Type B pancreatic cell (in vitro differentiated cells): ENCODE measurements at regions not wholly inside any gene's neighbourhood (a gene's known extent, or its start where the extent isn't known, plus 50 kb on each side); places are given as distances from the start of the nearest gene placed in this dataset.

Source experiments
- DNase-seq: peaks from one replicate; pipeline ENCODE4 v3.0.0; 2021; ENCODE audit warnings: mixed read lengths; ENCODE audit not compliant: unreplicated experiment; ENCODE audit errors: extremely low spot score
- H3K27ac Mint-ChIP-seq: 2 replicates; pipeline ENCODE4 v1.8.0; 2021; ENCODE audit warnings: mild to moderate bottlenecking, mixed read lengths
- H3K27me3 Mint-ChIP-seq: 2 replicates; pipeline ENCODE4 v1.8.0; 2021; ENCODE audit warnings: mixed read lengths
- H3K36me3 Mint-ChIP-seq: 2 replicates; pipeline ENCODE4 v1.8.0; 2021; ENCODE audit warnings: mixed read lengths
- H3K4me1 Mint-ChIP-seq: one replicate; pipeline ENCODE4 v1.8.0; 2021; ENCODE audit warnings: mixed read lengths; ENCODE audit not compliant: unreplicated experiment
- H3K4me3 Mint-ChIP-seq: 2 replicates; pipeline ENCODE4 v1.8.0; 2021; ENCODE audit warnings: mild to moderate bottlenecking, mixed read lengths
- H3K9me3 Mint-ChIP-seq: 2 replicates; pipeline ENCODE4 v1.8.0; 2021; ENCODE audit warnings: mixed read lengths
- CTCF ChIP-seq: fragments of 200-600 bp; sonication (generic); conservative IDR thresholded peaks from 2 replicates; pipeline ENCODE4 v1.5.0; 2021; ENCODE audit warnings: antibody characterized with exemption, mild to moderate bottlenecking

- no peak for DNase-seq
- no peaks in the 10 kb centered on the region for H3K9me3 Mint-ChIP-seq
- H3K36me3 Mint-ChIP-seq: no peaks in the 10 kb centered on the region
- no peak overlapping the region for H3K27ac Mint-ChIP-seq
- H3K4me3 Mint-ChIP-seq: no peak overlapping the region
- peak; percentile 88 for TF ChIP-seq CTCF
- H3K27me3 Mint-ChIP-seq: peaks cover 15% of the 10 kb centered on the region
- peaks cover 11% of the 10 kb centered on the region for H3K4me1 Mint-ChIP-seq
These were observed 62.2 kb upstream of the PMAIP1 start for GRCh38 chr18:59837586-59837985.

DNA sequence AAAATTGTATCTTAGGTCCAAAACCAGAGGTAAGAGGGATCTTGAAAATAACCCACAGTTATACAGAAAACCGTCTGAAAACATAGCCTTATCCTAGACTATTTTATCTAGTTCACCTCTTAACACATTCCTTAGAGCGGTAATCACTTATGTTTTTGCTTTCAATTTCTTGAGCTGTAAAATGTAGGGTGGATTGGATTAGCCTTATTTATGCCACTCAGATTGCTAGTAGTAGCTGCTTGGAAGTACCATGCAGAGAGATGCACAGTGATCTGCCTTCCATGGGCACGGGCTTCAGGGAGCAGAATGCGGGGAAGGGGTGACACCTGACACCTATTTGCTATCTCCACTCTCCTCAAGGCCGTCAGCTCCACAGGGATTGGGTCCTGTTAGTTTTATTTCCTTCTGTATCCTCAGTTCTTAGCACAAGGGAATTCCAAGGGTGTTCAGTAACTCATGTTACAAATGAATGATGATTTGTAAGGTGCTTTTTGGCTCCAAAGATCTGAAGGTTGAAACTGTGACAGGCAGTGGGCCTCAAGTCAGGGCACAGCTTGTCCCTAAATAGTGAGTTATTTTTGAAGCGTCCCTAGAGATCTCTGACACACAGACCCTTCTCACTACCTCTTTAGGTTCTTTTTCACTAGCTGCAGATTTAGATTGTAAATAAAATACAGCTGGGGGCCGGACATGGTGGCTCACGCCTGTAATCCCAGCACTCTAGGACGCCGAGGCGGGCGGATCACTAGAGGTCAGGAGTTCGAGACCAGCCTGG is 64.0 kb upstream of the PMAIP1 start:
- TF ChIP-seq CTCF: no peak
- H3K4me1 Mint-ChIP-seq: peaks cover 11% of the 10 kb centered on the region
- H3K36me3 Mint-ChIP-seq: no peaks in the 10 kb centered on the region
- DNase-seq: no peak
- peaks cover 22% of the 10 kb centered on the region for H3K27me3 Mint-ChIP-seq
- no peaks in the 10 kb centered on the region for H3K9me3 Mint-ChIP-seq
- no peak overlapping the region for H3K27ac Mint-ChIP-seq
- no peak overlapping the region for H3K4me3 Mint-ChIP-seq

DNA sequence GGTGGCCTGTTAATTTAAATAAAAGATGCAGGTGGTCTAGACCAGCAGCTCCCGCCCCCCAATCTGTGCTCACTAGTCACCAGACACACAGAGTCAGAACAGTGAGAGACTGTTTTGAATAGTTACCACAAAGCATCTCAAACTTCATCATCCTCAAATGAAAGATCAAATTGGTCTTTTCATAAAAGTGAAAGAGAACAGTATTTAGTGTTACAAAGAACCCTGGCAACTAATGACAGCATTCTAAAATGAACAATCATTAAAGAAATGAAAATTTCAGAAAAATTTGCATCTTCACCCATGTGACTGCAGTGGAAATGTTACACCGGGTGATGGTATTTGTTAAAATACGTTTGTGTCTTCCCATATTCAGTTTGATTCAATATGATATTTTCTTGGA is 65.5 kb upstream of the PMAIP1 start:
- DNase-seq: no peak
- no peak for TF ChIP-seq CTCF
- H3K36me3 Mint-ChIP-seq: no peaks in the 10 kb centered on the region
- H3K9me3 Mint-ChIP-seq: no peaks in the 10 kb centered on the region
- peaks cover 22% of the 10 kb centered on the region for H3K27me3 Mint-ChIP-seq
- H3K4me3 Mint-ChIP-seq: no peak overlapping the region
- H3K27ac Mint-ChIP-seq: no peak overlapping the region
- H3K4me1 Mint-ChIP-seq: peaks cover 9% of the 10 kb centered on the region

GRCh38 chr18:59833785-59834184 is 66.0 kb upstream of the PMAIP1 start:
- no peaks in the 10 kb centered on the region for H3K36me3 Mint-ChIP-seq
- no peaks in the 10 kb centered on the region for H3K9me3 Mint-ChIP-seq
- peaks cover 22% of the 10 kb centered on the region for H3K27me3 Mint-ChIP-seq
- TF ChIP-seq CTCF: no peak
- no peak overlapping the region for H3K27ac Mint-ChIP-seq
- no peak overlapping the region for H3K4me3 Mint-ChIP-seq
- peaks cover 8% of the 10 kb centered on the region for H3K4me1 Mint-ChIP-seq
- no peak for DNase-seq

DNA sequence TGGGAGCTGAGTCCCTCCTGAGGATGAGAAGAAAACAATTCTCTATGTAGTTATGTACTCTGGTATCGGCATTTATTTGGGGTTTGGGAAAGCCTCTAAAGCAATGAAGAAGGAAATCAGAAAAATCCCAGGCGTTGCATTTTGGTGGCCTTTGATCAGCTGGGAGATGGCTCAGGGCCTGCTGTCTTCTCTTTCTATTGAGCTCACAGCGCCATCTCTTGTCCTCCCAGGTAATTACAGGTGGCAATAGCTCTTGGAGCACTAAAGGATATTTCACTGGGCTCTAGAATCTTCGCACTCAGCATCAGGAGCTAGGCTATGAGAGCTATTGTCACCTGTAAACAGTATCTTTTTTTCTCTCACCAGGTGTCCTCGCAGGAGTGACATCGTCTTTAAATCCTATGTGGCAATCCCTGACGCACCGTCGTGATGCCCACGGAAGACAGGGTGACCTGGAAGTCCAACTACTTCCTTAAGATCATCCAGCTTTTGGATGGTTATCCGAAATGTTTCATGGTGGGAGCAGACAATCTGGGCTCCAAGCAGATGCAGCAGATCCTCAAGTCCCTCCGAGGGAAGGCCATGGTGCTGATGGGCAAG is 76.1 kb upstream of the PMAIP1 start:
- Mint-ChIP-seq H3K9me3 (no peaks in the 10 kb centered on the region), H3K27me3 (peaks cover 16% of the 10 kb centered on the region), H3K27ac (no peak overlapping the region), H3K36me3 (no peaks in the 10 kb centered on the region), H3K4me1 (peaks cover 21% of the 10 kb centered on the region), H3K4me3 (no peak overlapping the region)
- TF ChIP-seq CTCF: peak; percentile 90
- DNase-seq: peak; percentile 78
